Occipital lobe (tissue), 1 donor: ENCODE measurements at regions not wholly inside any gene's neighbourhood (a gene's known extent, or its start where the extent isn't known, plus 50 kb on each side); places are given as distances from the start of the nearest gene placed in this dataset.
"Not testable (repeated sequence)": the region's sequence is repeated elsewhere in the genome, so short reads cannot be mapped to it uniquely, and the experiment has no call there.

Experiments used
- DNase-seq: peaks from one replicate; lab custom pipeline; 2025; lab: John Stamatoyannopoulos, UW

GRCh38 chr3:194941956-194942511, 256.4 kb downstream of the FAM43A start:
- no peak for DNase-seq

- no peak for DNase-seq
These were observed 258.8 kb downstream of the FAM43A start for GRCh38 chr3:194944526-194944925.

- DNase-seq = no peak
These were observed 259.8 kb downstream of the FAM43A start for GRCh38 chr3:194945508-194945907.

- DNase-seq = no peak
These were observed 260.4 kb downstream of the FAM43A start for GRCh38 chr3:194946091-194946490.

- no peak for DNase-seq
These were observed 263.9 kb downstream of the FAM43A start for GRCh38 chr3:194949592-194949991.

- no peak for DNase-seq
These were observed 265.4 kb downstream of the FAM43A start for GRCh38 chr3:194950906-194951628.

GRCh38 chr3:194951629-194951920, 265.9 kb downstream of the FAM43A start:
- DNase-seq = not testable (repeated sequence)

- no peak for DNase-seq
These were observed 266.4 kb downstream of the FAM43A start for GRCh38 chr3:194951931-194952582.

GRCh38 chr3:194952841-194953241, 267.2 kb downstream of the FAM43A start:
- DNase-seq = no peak

- no peak for DNase-seq
These were observed 267.6 kb downstream of the FAM43A start for GRCh38 chr3:194953291-194953690.

GRCh38 chr3:194955546-194955945, 269.9 kb downstream of the FAM43A start:
- DNase-seq = no peak

- DNase-seq = no peak
These were observed 270.5 kb downstream of the FAM43A start for GRCh38 chr3:194955979-194956696.

- no peak for DNase-seq
These were observed 271.2 kb downstream of the FAM43A start for GRCh38 chr3:194956697-194957396.

GRCh38 chr3:194957743-194958240, 272.1 kb downstream of the FAM43A start:
- no peak for DNase-seq

- no peak for DNase-seq
These were observed 273.5 kb downstream of the FAM43A start for GRCh38 chr3:194959217-194959616.

GRCh38 chr3:194959666-194960065, 274.0 kb downstream of the FAM43A start:
- DNase-seq = not testable (repeated sequence)

GRCh38 chr3:194960446-194961032, 274.9 kb downstream of the FAM43A start:
- DNase-seq = no peak

- DNase-seq = no peak
These were observed 275.5 kb downstream of the FAM43A start for GRCh38 chr3:194961149-194961548.

- no peak for DNase-seq
These were observed 275.9 kb downstream of the FAM43A start for GRCh38 chr3:194961571-194961970.

- no peak for DNase-seq
These were observed 276.4 kb downstream of the FAM43A start for GRCh38 chr3:194962056-194962455.

GRCh38 chr3:194964809-194965208, 279.1 kb downstream of the FAM43A start:
- no peak for DNase-seq
